Skin epidermis (tissue), 12 donors: ENCODE measurements at regions not wholly inside any gene's neighbourhood (a gene's known extent, or its start where the extent isn't known, plus 50 kb on each side); places are given as distances from the start of the nearest gene placed in this dataset.
"Not testable (repeated sequence)": the region's sequence is repeated elsewhere in the genome, so short reads cannot be mapped to it uniquely, and the experiment has no call there.

Experiments
- H3K27ac ChIP-seq, 21 experiments: fragments of 200-600 bp; sonication (generic) in 11 of 21; one replicate each; pipeline ENCODE4 v1.5.0; 2020; ENCODE audit warnings: mild to moderate bottlenecking in 3 of 21, inconsistent platforms in 2 of 21, moderate library complexity in 2 of 21
- H3K4me3 ChIP-seq, 7 experiments: fragments of 200-600 bp; sonication (generic) in 2 of 7; one replicate each; pipeline ENCODE4 v1.5.0; 2020; ENCODE audit warnings: inconsistent platforms in 2 of 7, mild to moderate bottlenecking in 2 of 7, moderate library complexity in 1 of 7

GRCh38 chr13:20320885-20321284, 88.8 kb upstream of the GJB6 start:
- H3K27ac ChIP-seq, result peak overlapping the region in 2 of 21 experiments; percentile 2 to 79
- H3K4me3 ChIP-seq, result no peak overlapping the region

GRCh38 chr13:20313896-20314295, 81.8 kb upstream of the GJB6 start:
- no peak overlapping the region for H3K27ac ChIP-seq
- no peak overlapping the region for H3K4me3 ChIP-seq

GRCh38 chr13:20312292-20312691, 80.2 kb upstream of the GJB6 start:
- no peak overlapping the region for H3K4me3 ChIP-seq
- H3K27ac ChIP-seq, result no peak overlapping the region

- H3K27ac ChIP-seq, result no peak overlapping the region
Observed at GRCh38 chr13:20311596-20311995, 79.5 kb upstream of the GJB6 start.

GRCh38 chr13:20311022-20311421, 78.9 kb upstream of the GJB6 start:
- no peak overlapping the region for H3K27ac ChIP-seq
- no peak overlapping the region for H3K4me3 ChIP-seq

More at GRCh38 chr13:20311596-20311995, 79.5 kb upstream of the GJB6 start:
- H3K4me3 ChIP-seq, result no peak overlapping the region

GRCh38 chr13:20306039-20306438, 73.9 kb upstream of the GJB6 start:
- Histone ChIP-seq H3K4me3 (no peak overlapping the region), H3K27ac (no peak overlapping the region)

GRCh38 chr13:20305587-20305986, 73.5 kb upstream of the GJB6 start:
- no peak overlapping the region for H3K4me3 ChIP-seq
- H3K27ac ChIP-seq, result no peak overlapping the region

GRCh38 chr13:20304061-20304460, 71.9 kb upstream of the GJB6 start:
- H3K27ac ChIP-seq, H3K4me3 ChIP-seq: not testable (repeated sequence)

- H3K27ac ChIP-seq, result peak overlapping the region in 1 of 21 experiments; percentile 39
- no peak overlapping the region for H3K4me3 ChIP-seq
Observed at GRCh38 chr13:20303636-20304035, 71.5 kb upstream of the GJB6 start.

- Histone ChIP-seq H3K4me3 (peak overlapping the region in 1 of 7 experiments; percentile 3), H3K27ac (no peak overlapping the region)
Observed at GRCh38 chr13:20301403-20302071, 69.4 kb upstream of the GJB6 start.

GRCh38 chr13:20301015-20301402, 68.9 kb upstream of the GJB6 start:
- Histone ChIP-seq H3K27ac (no peak overlapping the region), H3K4me3 (no peak overlapping the region)

- Histone ChIP-seq H3K27ac (no peak overlapping the region), H3K4me3 (no peak overlapping the region)
Observed at GRCh38 chr13:20297181-20297580, 65.1 kb upstream of the GJB6 start.

GRCh38 chr13:20295956-20296355, 63.8 kb upstream of the GJB6 start:
- Histone ChIP-seq H3K27ac (no peak overlapping the region), H3K4me3 (no peak overlapping the region)

- Histone ChIP-seq H3K27ac (no peak overlapping the region), H3K4me3 (no peak overlapping the region)
Observed at GRCh38 chr13:20294497-20294896, 62.4 kb upstream of the GJB6 start.

- not testable (repeated sequence) for H3K27ac ChIP-seq, H3K4me3 ChIP-seq
Observed at GRCh38 chr13:20292301-20292700, 60.2 kb upstream of the GJB6 start.

- Histone ChIP-seq H3K27ac (no peak overlapping the region), H3K4me3 (no peak overlapping the region)
Observed at GRCh38 chr13:20291675-20292074, 59.6 kb upstream of the GJB6 start.

GRCh38 chr13:20291037-20291436, 58.9 kb upstream of the GJB6 start:
- no peak overlapping the region for H3K27ac ChIP-seq
- H3K4me3 ChIP-seq, result no peak overlapping the region

GRCh38 chr13:20288561-20288960, 56.4 kb upstream of the GJB6 start:
- Histone ChIP-seq H3K4me3 (no peak overlapping the region), H3K27ac (no peak overlapping the region)

GRCh38 chr13:20287976-20288375, 55.9 kb upstream of the GJB6 start:
- H3K4me3 ChIP-seq, result no peak overlapping the region

GRCh38 chr13:20285530-20285929, 53.4 kb upstream of the GJB6 start:
- Histone ChIP-seq H3K4me3 (no peak overlapping the region), H3K27ac (no peak overlapping the region)

More at GRCh38 chr13:20287976-20288375, 55.9 kb upstream of the GJB6 start:
- H3K27ac ChIP-seq, result no peak overlapping the region
